Activated naive CD4-positive, alpha-beta T cell treated with Interleukin-2 at 50 U/mL for 16 hours (primary cell): ENCODE measurements at regions not wholly inside any gene's neighbourhood (a gene's known extent, or its start where the extent isn't known, plus 50 kb on each side); places are given as distances from the start of the nearest gene placed in this dataset.

Experiments
- DNase-seq: peaks from one replicate; pipeline ENCODE4 v3.0.0-alpha.2; 2020

GRCh38 chr18:68462766-68463165 lies 252.1 kb downstream of the TMX3 start:
- no peak for DNase-seq

- no peak for DNase-seq
Observed at GRCh38 chr18:68462148-68462547, 252.8 kb downstream of the TMX3 start.

- DNase-seq, result no peak
Observed at GRCh38 chr18:68461481-68462018, 253.4 kb downstream of the TMX3 start.

GRCh38 chr18:68459968-68460367 lies 254.9 kb downstream of the TMX3 start:
- no peak for DNase-seq

GRCh38 chr18:68456985-68457384 lies 257.9 kb downstream of the TMX3 start:
- DNase-seq, result no peak

GRCh38 chr18:68455229-68455603 lies 259.7 kb downstream of the TMX3 start:
- DNase-seq, result no peak

GRCh38 chr18:68454511-68455228 lies 260.2 kb downstream of the TMX3 start:
- no peak for DNase-seq

GRCh38 chr18:68449292-68449691 lies 265.6 kb downstream of the TMX3 start:
- DNase-seq, result no peak

- no peak for DNase-seq
Observed at GRCh38 chr18:68448736-68449135, 266.2 kb downstream of the TMX3 start.

GRCh38 chr18:68447286-68447685 lies 267.6 kb downstream of the TMX3 start:
- no peak for DNase-seq

- DNase-seq, result no peak
Observed at GRCh38 chr18:68445668-68446426, 269.1 kb downstream of the TMX3 start.

GRCh38 chr18:68445136-68445535 lies 269.8 kb downstream of the TMX3 start:
- DNase-seq, result no peak

GRCh38 chr18:68441241-68441640 lies 273.7 kb downstream of the TMX3 start:
- DNase-seq, result no peak

- no peak for DNase-seq
Observed at GRCh38 chr18:68440433-68440832, 274.5 kb downstream of the TMX3 start.

GRCh38 chr18:68439642-68440041 lies 275.3 kb downstream of the TMX3 start:
- DNase-seq, result no peak

- DNase-seq, result no peak
Observed at GRCh38 chr18:68438983-68439382, 275.9 kb downstream of the TMX3 start.

GRCh38 chr18:68438536-68438935 lies 276.4 kb downstream of the TMX3 start:
- no peak for DNase-seq

GRCh38 chr18:68436485-68436884 lies 278.4 kb downstream of the TMX3 start:
- DNase-seq, result no peak

GRCh38 chr18:68435581-68435980 lies 279.3 kb downstream of the TMX3 start:
- DNase-seq, result no peak

- DNase-seq, result no peak
Observed at GRCh38 chr18:68431922-68432198, 283.0 kb downstream of the TMX3 start.

- no peak for DNase-seq
Observed at GRCh38 chr18:68431111-68431921, 283.6 kb downstream of the TMX3 start.

- no peak for DNase-seq
Observed at GRCh38 chr18:68429841-68430240, 285.1 kb downstream of the TMX3 start.

- no peak for DNase-seq
Observed at GRCh38 chr18:68429111-68429510, 285.8 kb downstream of the TMX3 start.

- no peak for DNase-seq
Observed at GRCh38 chr18:68428661-68429060, 286.2 kb downstream of the TMX3 start.
